WTC11 (cell line): ENCODE measurements at regions not wholly inside any gene's neighbourhood (a gene's known extent, or its start where the extent isn't known, plus 50 kb on each side); places are given as distances from the start of the nearest gene placed in this dataset.

ENCODE experiments used
- CREB1 ChIP-seq: sonication (generic); formaldehyde crosslinking; IDR thresholded peaks from 2 replicates; pipeline ENCODE4 v1.8.0; 2023; ENCODE audit warnings: mild to moderate bottlenecking, missing genetic modification reagents
- EMX1 ChIP-seq: fragments of 250-450 bp; sonication (Bioruptor Pico); IDR thresholded peaks from 2 replicates; pipeline ENCODE4 v1.8.0; 2021; ENCODE audit warnings: mild to moderate bottlenecking
- ETV6 ChIP-seq: sonication (generic); formaldehyde crosslinking; IDR thresholded peaks from 2 replicates; pipeline ENCODE4 v1.8.1; 2022; ENCODE audit warnings: mild to moderate bottlenecking, missing genetic modification reagents
- GABPB1 ChIP-seq: sonication (generic); formaldehyde crosslinking; IDR thresholded peaks from 2 replicates; pipeline ENCODE4 v1.8.1; 2023; ENCODE audit warnings: mild to moderate bottlenecking, missing genetic modification reagents
- NFATC4 ChIP-seq: fragments of 250-450 bp; sonication (Bioruptor Pico); IDR thresholded peaks from 2 replicates; pipeline ENCODE4 v1.9.0; 2021; ENCODE audit warnings: mild to moderate bottlenecking
- NFYB ChIP-seq: sonication (generic); formaldehyde crosslinking; conservative IDR thresholded peaks from 2 replicates; pipeline ENCODE4 v1.8.0; 2022; ENCODE audit warnings: low read depth, missing genetic modification reagents
- TEAD1 ChIP-seq: sonication (generic); formaldehyde crosslinking; IDR thresholded peaks from 2 replicates; pipeline ENCODE4 v1.8.0; 2022; ENCODE audit warnings: mild to moderate bottlenecking, missing genetic modification reagents
- TF ChIP-seq, protein P1 (sequence below): fragments of 200-600 bp; IDR thresholded peaks from 2 replicates; pipeline ENCODE4 v1.8.0; 2022; ENCODE audit warnings: antibody characterized with exemption
- TF ChIP-seq, protein P2 (sequence below): sonication (generic); formaldehyde crosslinking; conservative IDR thresholded peaks from 2 replicates; pipeline ENCODE4 v1.8.1; 2023; ENCODE audit warnings: mild to moderate bottlenecking, low read depth, missing genetic modification reagents, moderate library complexity
- TF ChIP-seq, protein P3 (sequence below): sonication (generic); formaldehyde crosslinking; IDR thresholded peaks from 2 replicates; pipeline ENCODE4 v1.8.0; 2023; ENCODE audit warnings: missing genetic modification reagents, mild to moderate bottlenecking, borderline replicate concordance
- TF ChIP-seq, protein P4 (sequence below): fragments of 250-450 bp; sonication (Bioruptor Pico); IDR thresholded peaks from 2 replicates; pipeline ENCODE4 v2.1.2; 2022; ENCODE audit warnings: mild to moderate bottlenecking, moderate library complexity
- TF ChIP-seq, protein P5 (sequence below): sonication (generic); formaldehyde crosslinking; IDR thresholded peaks from 2 replicates; pipeline ENCODE4 v1.8.1; 2023; ENCODE audit warnings: mild to moderate bottlenecking, missing genetic modification reagents, moderate library complexity
- TF ChIP-seq, protein P6 (sequence below): sonication (generic); formaldehyde crosslinking; IDR thresholded peaks from 2 replicates; pipeline ENCODE4 v1.8.1; 2023; ENCODE audit warnings: mild to moderate bottlenecking, moderate library complexity, missing genetic modification reagents

DNA sequence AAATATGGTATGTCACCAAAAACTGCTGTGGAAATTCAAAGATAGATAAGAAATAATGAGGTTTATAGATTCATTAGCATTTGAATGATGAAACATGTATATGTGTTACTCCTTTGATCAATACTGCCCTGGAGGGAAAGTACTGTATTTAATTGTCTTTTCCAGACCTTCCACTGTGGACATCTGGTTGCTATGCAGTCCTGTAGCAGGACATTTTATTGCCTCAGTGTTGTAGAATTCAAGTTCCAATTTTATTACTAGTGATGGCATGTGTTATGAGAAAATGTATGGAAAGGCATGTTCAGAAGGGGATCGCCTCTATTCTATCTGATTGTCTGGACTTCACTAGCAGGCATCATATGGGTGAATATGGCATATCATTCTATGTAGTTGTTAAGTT is 391.0 kb downstream of the TFAP2B start:
- TF ChIP-seq, protein P1, sequence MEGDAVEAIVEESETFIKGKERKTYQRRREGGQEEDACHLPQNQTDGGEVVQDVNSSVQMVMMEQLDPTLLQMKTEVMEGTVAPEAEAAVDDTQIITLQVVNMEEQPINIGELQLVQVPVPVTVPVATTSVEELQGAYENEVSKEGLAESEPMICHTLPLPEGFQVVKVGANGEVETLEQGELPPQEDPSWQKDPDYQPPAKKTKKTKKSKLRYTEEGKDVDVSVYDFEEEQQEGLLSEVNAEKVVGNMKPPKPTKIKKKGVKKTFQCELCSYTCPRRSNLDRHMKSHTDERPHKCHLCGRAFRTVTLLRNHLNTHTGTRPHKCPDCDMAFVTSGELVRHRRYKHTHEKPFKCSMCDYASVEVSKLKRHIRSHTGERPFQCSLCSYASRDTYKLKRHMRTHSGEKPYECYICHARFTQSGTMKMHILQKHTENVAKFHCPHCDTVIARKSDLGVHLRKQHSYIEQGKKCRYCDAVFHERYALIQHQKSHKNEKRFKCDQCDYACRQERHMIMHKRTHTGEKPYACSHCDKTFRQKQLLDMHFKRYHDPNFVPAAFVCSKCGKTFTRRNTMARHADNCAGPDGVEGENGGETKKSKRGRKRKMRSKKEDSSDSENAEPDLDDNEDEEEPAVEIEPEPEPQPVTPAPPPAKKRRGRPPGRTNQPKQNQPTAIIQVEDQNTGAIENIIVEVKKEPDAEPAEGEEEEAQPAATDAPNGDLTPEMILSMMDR: no peak
- TF ChIP-seq EMX1 (CRISPR knock-in tag) (no peak), CREB1 (CRISPR knock-in tag) (no peak), GABPB1 (CRISPR knock-in tag) (no peak), ETV6 (CRISPR knock-in tag) (no peak), NFATC4 (CRISPR knock-in tag) (no peak), NFYB (CRISPR knock-in tag) (no peak), TEAD1 (CRISPR knock-in tag) (no peak)
- TF ChIP-seq, protein P2, sequence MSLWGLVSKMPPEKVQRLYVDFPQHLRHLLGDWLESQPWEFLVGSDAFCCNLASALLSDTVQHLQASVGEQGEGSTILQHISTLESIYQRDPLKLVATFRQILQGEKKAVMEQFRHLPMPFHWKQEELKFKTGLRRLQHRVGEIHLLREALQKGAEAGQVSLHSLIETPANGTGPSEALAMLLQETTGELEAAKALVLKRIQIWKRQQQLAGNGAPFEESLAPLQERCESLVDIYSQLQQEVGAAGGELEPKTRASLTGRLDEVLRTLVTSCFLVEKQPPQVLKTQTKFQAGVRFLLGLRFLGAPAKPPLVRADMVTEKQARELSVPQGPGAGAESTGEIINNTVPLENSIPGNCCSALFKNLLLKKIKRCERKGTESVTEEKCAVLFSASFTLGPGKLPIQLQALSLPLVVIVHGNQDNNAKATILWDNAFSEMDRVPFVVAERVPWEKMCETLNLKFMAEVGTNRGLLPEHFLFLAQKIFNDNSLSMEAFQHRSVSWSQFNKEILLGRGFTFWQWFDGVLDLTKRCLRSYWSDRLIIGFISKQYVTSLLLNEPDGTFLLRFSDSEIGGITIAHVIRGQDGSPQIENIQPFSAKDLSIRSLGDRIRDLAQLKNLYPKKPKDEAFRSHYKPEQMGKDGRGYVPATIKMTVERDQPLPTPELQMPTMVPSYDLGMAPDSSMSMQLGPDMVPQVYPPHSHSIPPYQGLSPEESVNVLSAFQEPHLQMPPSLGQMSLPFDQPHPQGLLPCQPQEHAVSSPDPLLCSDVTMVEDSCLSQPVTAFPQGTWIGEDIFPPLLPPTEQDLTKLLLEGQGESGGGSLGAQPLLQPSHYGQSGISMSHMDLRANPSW (CRISPR knock-in tag): no peak
- TF ChIP-seq, protein P3, sequence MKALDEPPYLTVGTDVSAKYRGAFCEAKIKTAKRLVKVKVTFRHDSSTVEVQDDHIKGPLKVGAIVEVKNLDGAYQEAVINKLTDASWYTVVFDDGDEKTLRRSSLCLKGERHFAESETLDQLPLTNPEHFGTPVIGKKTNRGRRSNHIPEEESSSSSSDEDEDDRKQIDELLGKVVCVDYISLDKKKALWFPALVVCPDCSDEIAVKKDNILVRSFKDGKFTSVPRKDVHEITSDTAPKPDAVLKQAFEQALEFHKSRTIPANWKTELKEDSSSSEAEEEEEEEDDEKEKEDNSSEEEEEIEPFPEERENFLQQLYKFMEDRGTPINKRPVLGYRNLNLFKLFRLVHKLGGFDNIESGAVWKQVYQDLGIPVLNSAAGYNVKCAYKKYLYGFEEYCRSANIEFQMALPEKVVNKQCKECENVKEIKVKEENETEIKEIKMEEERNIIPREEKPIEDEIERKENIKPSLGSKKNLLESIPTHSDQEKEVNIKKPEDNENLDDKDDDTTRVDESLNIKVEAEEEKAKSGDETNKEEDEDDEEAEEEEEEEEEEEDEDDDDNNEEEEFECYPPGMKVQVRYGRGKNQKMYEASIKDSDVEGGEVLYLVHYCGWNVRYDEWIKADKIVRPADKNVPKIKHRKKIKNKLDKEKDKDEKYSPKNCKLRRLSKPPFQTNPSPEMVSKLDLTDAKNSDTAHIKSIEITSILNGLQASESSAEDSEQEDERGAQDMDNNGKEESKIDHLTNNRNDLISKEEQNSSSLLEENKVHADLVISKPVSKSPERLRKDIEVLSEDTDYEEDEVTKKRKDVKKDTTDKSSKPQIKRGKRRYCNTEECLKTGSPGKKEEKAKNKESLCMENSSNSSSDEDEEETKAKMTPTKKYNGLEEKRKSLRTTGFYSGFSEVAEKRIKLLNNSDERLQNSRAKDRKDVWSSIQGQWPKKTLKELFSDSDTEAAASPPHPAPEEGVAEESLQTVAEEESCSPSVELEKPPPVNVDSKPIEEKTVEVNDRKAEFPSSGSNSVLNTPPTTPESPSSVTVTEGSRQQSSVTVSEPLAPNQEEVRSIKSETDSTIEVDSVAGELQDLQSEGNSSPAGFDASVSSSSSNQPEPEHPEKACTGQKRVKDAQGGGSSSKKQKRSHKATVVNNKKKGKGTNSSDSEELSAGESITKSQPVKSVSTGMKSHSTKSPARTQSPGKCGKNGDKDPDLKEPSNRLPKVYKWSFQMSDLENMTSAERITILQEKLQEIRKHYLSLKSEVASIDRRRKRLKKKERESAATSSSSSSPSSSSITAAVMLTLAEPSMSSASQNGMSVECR (CRISPR knock-in tag): no peak
- TF ChIP-seq, protein P4, sequence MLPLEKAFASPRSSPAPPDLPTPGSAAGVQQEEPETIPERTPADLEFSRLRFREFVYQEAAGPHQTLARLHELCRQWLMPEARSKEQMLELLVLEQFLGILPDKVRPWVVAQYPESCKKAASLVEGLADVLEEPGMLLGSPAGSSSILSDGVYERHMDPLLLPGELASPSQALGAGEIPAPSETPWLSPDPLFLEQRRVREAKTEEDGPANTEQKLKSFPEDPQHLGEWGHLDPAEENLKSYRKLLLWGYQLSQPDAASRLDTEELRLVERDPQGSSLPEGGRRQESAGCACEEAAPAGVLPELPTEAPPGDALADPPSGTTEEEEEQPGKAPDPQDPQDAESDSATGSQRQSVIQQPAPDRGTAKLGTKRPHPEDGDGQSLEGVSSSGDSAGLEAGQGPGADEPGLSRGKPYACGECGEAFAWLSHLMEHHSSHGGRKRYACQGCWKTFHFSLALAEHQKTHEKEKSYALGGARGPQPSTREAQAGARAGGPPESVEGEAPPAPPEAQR: no peak
- TF ChIP-seq, protein P5, sequence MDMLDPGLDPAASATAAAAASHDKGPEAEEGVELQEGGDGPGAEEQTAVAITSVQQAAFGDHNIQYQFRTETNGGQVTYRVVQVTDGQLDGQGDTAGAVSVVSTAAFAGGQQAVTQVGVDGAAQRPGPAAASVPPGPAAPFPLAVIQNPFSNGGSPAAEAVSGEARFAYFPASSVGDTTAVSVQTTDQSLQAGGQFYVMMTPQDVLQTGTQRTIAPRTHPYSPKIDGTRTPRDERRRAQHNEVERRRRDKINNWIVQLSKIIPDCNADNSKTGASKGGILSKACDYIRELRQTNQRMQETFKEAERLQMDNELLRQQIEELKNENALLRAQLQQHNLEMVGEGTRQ (CRISPR knock-in tag): no peak
- TF ChIP-seq, protein P6, sequence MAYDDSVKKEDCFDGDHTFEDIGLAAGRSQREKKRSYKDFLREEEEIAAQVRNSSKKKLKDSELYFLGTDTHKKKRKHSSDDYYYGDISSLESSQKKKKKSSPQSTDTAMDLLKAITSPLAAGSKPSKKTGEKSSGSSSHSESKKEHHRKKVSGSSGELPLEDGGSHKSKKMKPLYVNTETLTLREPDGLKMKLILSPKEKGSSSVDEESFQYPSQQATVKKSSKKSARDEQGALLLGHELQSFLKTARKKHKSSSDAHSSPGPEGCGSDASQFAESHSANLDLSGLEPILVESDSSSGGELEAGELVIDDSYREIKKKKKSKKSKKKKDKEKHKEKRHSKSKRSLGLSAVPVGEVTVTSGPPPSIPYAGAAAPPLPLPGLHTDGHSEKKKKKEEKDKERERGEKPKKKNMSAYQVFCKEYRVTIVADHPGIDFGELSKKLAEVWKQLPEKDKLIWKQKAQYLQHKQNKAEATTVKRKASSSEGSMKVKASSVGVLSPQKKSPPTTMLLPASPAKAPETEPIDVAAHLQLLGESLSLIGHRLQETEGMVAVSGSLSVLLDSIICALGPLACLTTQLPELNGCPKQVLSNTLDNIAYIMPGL (CRISPR knock-in tag): no peak
